HEK293 (cell line): ENCODE measurements at regions not wholly inside any gene's neighbourhood (a gene's known extent, or its start where the extent isn't known, plus 50 kb on each side); places are given as distances from the start of the nearest gene placed in this dataset.

Experiments
- KLF1 ChIP-seq: fragments of 450-650 bp; formaldehyde crosslinking; IDR thresholded peaks from 2 replicates; pipeline ENCODE4 v1.5.1; 2016; ENCODE audit warnings: missing biosample characterization, missing genetic modification characterization
- SP3 ChIP-seq: fragments of 450-650 bp; formaldehyde crosslinking; IDR thresholded peaks from 2 replicates; pipeline ENCODE4 v1.5.1; 2016; ENCODE audit warnings: missing biosample characterization, missing genetic modification characterization
- SP7 ChIP-seq: fragments of 450-650 bp; formaldehyde crosslinking; IDR thresholded peaks from 2 replicates; pipeline ENCODE4 v1.5.1; 2016; ENCODE audit warnings: missing biosample characterization, missing genetic modification characterization
- ZNF184 ChIP-seq: fragments of 450-650 bp; IDR thresholded peaks from 2 replicates; pipeline ENCODE4 v1.5.1; 2018; ENCODE audit warnings: missing biosample characterization, mild to moderate bottlenecking, missing genetic modification characterization
- ZNF274 ChIP-seq, 2 experiments: fragments of 200-500 bp in 1 of 2; fragments of 450-650 bp in 1 of 2; sonication (Bioruptor generic) in 1 of 2; formaldehyde crosslinking in 1 of 2; IDR thresholded peaks; 2 replicates each; pipeline versions ENCODE4 v1.5.1 to v1.6.1; 2014 to 2016; ENCODE audit warnings: borderline replicate concordance in 1 of 2, inconsistent platforms in 1 of 2, low read length in 1 of 2, missing biosample characterization in 1 of 2, missing genetic modification characterization in 1 of 2
- ZNF473 ChIP-seq: fragments of 450-650 bp; formaldehyde crosslinking; IDR thresholded peaks from 2 replicates; pipeline ENCODE4 v1.5.1; 2017; ENCODE audit warnings: missing biosample characterization, missing genetic modification characterization
- ZNF600 ChIP-seq: fragments of 450-650 bp; formaldehyde crosslinking; IDR thresholded peaks from 2 replicates; pipeline ENCODE4 v1.5.1; 2016; ENCODE audit warnings: missing biosample characterization, missing genetic modification characterization
- ZNF624 ChIP-seq: fragments of 450-650 bp; formaldehyde crosslinking; IDR thresholded peaks from 2 replicates; pipeline ENCODE4 v1.5.1; 2017; ENCODE audit warnings: missing biosample characterization, missing genetic modification characterization
- ZNF701 ChIP-seq: fragments of 450-650 bp; formaldehyde crosslinking; IDR thresholded peaks from 2 replicates; pipeline ENCODE4 v1.5.1; 2016; ENCODE audit warnings: missing biosample characterization, missing genetic modification characterization
- TF ChIP-seq, protein P1 (sequence below): fragments of 450-650 bp; formaldehyde crosslinking; IDR thresholded peaks from 2 replicates; pipeline ENCODE4 v1.5.1; 2016; ENCODE audit warnings: missing biosample characterization, missing genetic modification characterization
- TF ChIP-seq, protein P2 (sequence below): fragments of 450-650 bp; formaldehyde crosslinking; IDR thresholded peaks from 2 replicates; pipeline ENCODE4 v1.5.1; 2016; ENCODE audit warnings: missing biosample characterization, missing genetic modification characterization
- TF ChIP-seq, protein P3 (sequence below): fragments of 450-650 bp; formaldehyde crosslinking; IDR thresholded peaks from 2 replicates; pipeline ENCODE4 v1.5.1; 2016; ENCODE audit warnings: missing biosample characterization, missing genetic modification characterization

DNA sequence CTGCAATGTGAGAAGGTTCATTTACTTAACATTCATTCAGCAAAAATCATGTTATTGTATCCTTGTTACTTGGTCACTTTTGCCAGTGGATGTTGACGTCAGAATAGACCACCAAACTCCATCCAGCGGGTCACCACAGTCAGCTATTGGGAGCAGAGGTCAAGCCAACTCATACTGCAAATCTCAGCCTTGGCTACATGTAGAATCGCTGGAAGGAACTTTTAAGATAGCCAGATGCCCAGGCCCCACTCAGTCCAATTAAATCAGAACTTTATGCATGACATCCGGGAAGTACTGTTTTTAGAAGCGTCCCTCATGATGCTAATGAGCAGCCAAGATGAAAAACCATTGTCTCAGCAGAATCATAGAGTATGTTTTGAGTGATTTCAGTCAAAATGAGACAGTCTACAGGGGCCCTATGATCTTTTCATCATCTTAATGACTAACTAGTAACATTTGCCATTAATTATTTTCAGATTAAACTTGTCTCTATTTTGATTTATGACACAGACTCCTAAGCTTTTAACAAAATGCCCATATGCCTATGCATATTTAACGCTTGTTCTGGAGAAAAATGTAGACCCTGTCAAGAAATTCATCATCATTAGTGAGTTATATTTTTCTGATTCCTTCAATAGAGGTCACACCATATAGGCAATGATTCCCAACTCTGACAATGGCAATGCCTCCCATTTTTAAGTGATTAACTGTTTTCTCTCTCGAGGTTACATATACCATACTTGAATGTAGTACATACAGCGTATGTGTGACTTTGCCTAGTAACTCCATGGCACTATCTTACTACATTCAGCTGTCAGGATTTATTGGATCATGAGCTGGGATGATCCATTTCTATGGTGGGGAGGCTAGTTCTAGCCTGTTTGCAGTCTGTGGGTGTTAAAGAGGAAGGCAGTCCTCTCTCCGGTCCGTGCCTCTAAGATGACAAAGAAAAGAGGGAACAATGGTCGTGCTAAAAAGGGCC, 63.7 kb upstream of the CCBE1 start:
- TF ChIP-seq, protein P1, sequence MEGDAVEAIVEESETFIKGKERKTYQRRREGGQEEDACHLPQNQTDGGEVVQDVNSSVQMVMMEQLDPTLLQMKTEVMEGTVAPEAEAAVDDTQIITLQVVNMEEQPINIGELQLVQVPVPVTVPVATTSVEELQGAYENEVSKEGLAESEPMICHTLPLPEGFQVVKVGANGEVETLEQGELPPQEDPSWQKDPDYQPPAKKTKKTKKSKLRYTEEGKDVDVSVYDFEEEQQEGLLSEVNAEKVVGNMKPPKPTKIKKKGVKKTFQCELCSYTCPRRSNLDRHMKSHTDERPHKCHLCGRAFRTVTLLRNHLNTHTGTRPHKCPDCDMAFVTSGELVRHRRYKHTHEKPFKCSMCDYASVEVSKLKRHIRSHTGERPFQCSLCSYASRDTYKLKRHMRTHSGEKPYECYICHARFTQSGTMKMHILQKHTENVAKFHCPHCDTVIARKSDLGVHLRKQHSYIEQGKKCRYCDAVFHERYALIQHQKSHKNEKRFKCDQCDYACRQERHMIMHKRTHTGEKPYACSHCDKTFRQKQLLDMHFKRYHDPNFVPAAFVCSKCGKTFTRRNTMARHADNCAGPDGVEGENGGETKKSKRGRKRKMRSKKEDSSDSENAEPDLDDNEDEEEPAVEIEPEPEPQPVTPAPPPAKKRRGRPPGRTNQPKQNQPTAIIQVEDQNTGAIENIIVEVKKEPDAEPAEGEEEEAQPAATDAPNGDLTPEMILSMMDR (tag by site-specific recombination) = no peak
- TF ChIP-seq, protein P2, sequence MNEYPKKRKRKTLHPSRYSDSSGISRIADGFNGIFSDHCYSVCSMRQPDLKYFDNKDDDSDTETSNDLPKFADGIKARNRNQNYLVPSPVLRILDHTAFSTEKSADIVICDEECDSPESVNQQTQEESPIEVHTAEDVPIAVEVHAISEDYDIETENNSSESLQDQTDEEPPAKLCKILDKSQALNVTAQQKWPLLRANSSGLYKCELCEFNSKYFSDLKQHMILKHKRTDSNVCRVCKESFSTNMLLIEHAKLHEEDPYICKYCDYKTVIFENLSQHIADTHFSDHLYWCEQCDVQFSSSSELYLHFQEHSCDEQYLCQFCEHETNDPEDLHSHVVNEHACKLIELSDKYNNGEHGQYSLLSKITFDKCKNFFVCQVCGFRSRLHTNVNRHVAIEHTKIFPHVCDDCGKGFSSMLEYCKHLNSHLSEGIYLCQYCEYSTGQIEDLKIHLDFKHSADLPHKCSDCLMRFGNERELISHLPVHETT (tag by site-specific recombination) = no peak
- TF ChIP-seq SP3 (tag by site-specific recombination) = no peak
- no peak for TF ChIP-seq ZNF274 (IDR thresholded peaks at IDR 0.05; ENCODE audit: low read length)
- TF ChIP-seq ZNF274 (tag by site-specific recombination; IDR thresholded peaks at IDR 0.05; ENCODE audit: borderline replicate concordance) = no peak
- no peak for TF ChIP-seq SP7 (tag by site-specific recombination)
- TF ChIP-seq, protein P3, sequence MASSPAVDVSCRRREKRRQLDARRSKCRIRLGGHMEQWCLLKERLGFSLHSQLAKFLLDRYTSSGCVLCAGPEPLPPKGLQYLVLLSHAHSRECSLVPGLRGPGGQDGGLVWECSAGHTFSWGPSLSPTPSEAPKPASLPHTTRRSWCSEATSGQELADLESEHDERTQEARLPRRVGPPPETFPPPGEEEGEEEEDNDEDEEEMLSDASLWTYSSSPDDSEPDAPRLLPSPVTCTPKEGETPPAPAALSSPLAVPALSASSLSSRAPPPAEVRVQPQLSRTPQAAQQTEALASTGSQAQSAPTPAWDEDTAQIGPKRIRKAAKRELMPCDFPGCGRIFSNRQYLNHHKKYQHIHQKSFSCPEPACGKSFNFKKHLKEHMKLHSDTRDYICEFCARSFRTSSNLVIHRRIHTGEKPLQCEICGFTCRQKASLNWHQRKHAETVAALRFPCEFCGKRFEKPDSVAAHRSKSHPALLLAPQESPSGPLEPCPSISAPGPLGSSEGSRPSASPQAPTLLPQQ (tag by site-specific recombination) = no peak
- no peak for TF ChIP-seq ZNF473 (tag by site-specific recombination)
- no peak for TF ChIP-seq ZNF184 (tag by site-specific recombination)
- no peak for TF ChIP-seq KLF1
- TF ChIP-seq ZNF701 (tag by site-specific recombination) = no peak
- no peak for TF ChIP-seq ZNF600 (tag by site-specific recombination)
- TF ChIP-seq ZNF624 (tag by site-specific recombination) = no peak
